Embryonic facial prominence (tissue), 1 donor: ENCODE measurements at regions not wholly inside any gene's neighbourhood (a gene's known extent, or its start where the extent isn't known, plus 50 kb on each side); places are given as distances from the start of the nearest gene placed in this dataset.
"Not testable (repeated sequence)": the region's sequence is repeated elsewhere in the genome, so short reads cannot be mapped to it uniquely, and the experiment has no call there.

ENCODE experiments used
- DNase-seq: peaks from one replicate; pipeline ENCODE4 v3.0.0-alpha.2; 2016; ENCODE audit errors: extremely low spot score

- DNase-seq, result no peak
Measured at GRCh38 chr4:62543002-62543401, 1342.9 kb downstream of the ADGRL3 start.

DNA sequence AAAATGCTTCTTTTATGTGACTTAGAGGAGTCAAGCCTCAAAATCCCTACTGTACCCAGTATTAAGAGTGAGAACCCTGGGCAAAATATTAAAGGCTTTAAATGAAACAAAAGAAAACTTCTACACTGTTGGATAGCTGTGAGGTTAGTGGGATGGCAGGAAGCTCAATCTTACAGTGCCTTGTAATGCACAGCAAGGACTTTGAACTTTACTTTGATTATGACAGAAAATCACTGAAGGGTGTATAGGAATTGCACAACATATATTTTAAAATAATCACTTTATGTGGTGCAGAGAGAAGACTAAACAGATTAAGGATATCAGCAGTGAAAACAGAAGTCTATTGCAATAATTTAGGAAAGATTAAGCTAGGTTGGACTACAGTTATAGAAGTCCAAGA, 1333.4 kb downstream of the ADGRL3 start:
- DNase-seq, result no peak

DNA sequence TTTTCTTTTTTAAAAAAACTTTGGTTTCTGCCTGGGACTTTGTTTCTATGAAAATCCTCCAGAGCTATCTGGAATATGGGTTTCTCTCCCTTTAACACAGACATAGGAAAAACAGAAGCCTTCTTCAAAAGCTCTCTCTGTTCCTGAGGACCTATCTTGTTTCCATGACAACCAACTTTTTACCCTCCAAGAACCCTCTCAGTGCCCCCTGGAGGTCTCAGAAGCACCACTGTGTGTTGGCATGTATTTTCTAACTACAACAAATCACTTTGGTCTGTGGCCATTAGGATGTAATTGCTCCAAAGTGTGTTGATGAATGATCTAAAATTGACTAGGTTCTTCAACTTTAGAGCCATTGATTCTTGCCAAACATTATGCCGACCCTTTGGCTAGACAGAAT, 1331.6 kb downstream of the ADGRL3 start:
- no peak for DNase-seq

GRCh38 chr4:62531264-62531663, 1331.1 kb downstream of the ADGRL3 start:
- DNase-seq, result no peak

DNA sequence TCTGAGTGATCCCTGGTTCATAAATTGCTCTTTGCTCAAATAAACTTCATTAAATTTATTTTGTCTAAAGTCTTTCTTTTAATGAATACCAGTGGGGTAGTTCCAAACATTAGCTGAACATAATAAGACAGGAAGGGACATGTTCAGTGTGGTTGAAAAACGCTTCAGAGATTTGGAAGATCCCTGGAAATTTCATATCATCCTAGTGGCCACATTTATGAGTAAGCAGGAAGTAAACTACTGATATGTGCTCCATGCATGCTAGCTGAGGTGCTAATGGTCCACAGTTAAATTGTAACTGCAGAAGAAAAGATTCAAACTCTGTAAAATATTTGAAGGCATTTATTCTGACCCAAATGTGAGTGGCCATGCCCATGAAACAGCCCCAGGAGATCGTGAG, 1328.7 kb downstream of the ADGRL3 start:
- DNase-seq, result no peak

- DNase-seq, result no peak
Measured at GRCh38 chr4:62526671-62527070, 1326.5 kb downstream of the ADGRL3 start.

DNA sequence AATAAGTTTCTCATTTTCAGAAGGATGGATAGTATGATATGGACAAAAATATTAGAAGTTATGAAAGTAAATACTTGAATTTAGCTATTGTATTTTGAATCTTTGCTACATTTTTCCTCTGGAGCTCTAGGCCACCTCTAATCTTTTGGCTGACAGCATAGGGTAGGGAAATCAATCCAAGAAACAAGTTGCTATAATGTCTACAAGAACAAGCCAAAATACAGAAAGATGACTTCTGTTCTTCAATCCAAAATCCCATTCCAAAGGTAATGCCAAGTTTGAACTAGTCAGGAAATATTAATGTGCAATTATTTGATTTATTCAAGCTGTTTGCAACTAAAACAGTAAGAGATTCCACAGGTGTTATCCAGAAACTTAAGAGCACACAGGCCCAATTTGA, 1323.1 kb downstream of the ADGRL3 start:
- no peak for DNase-seq

- DNase-seq, result no peak
Measured at GRCh38 chr4:62522273-62522672, 1322.1 kb downstream of the ADGRL3 start.

DNA sequence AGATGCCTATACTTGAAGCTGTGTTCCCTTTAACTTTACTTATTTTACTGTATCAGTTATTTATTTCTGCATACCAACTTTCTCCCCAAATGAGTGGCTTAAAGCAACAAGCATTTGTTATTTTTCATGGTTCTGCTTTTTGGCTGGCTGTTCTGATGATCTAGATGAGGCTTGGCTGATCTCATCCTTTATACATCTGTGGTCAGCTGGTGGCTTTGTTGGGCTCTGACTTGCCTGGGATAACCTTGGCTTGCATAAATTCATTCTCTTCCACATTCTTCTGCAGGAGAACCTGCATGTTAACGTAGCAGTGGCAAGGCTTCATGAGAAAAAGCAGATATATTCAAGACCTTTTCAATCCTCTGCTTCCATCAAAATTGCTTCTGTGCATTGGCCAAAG, 1317.6 kb downstream of the ADGRL3 start:
- DNase-seq, result no peak

DNA sequence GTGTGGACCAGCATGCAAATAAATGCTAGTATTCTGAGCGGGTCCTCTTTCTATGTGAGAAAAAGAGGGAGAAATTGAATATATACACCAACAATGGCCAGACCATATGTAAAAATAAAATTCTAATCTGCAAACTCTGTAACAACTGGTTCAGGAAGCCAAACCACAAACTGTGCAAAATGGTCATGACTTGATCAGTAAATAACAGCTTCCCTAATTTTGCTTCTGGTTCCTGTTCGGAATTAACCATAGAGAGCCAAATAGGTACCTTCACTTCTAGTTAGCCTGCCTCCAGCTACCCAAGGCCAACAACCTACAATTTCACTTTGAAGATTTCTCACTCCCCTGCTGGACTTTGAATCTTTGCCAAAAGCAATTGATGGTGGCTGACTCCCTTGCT, 1313.2 kb downstream of the ADGRL3 start:
- DNase-seq, result no peak

DNA sequence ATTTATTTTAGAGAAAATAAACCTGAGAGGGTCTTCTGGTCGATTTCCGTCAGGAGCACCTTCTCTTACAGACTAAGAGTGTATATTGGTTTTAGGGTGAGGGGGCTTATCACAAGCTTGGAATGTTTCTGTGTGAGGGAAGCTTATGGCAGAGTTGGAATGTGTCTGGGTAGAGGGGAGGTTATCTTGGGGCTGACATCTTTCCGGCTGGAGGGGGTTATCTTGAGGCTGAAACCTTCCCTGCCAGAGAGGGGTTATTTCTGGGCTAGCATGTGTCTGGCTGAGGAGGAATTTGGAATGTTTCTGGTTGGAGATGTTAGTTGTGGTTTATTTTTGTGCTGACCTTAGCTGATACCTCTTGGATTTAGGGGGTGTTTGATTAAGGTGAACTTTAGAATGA, 1312.1 kb downstream of the ADGRL3 start:
- no peak for DNase-seq

GRCh38 chr4:62510228-62510627, 1310.1 kb downstream of the ADGRL3 start:
- DNase-seq, result no peak

GRCh38 chr4:62500296-62500695, 1300.2 kb downstream of the ADGRL3 start:
- DNase-seq, result no peak

DNA sequence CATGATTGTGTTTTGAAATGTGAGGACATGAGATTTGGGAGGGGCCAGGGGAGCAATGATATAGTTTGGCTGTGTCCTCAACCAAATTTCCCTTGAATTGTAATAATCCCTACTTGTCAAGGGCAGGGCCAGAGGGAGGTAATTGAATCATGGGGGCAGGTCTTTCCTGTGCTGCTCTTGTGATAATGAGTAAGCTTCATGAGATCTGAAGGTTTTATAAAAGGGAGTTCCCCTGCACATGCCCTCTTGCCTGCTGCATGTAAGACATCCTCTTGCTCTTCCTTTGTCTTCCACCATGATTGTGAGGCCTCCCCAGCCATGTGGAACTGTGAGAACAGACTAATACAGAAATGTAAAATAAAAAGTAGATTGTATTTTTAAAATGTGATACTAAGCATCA, 1294.9 kb downstream of the ADGRL3 start:
- DNase-seq, result no peak

DNA sequence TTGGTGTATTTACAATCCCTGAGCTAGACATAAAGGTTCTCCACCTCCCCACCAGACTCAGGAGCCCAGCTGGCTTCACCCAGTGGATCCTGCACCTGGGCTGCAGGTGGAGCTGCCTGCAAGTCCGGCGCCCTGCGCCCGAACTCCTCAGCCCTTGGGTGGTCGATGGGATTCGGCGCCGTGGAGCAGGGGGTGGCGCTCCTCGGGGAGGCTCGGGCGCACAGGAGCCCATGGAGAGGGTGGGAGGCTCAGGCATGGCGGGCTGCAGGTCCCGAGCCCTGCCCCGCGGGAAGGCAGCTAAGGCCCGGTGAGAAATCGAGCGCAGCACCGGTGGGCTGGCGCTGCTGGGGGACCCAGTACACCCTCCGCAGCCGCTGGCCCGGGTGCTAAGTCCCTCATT, 1291.6 kb downstream of the ADGRL3 start:
- DNase-seq, result not testable (repeated sequence)

GRCh38 chr4:62490635-62491034, 1290.5 kb downstream of the ADGRL3 start:
- DNase-seq, result no peak

DNA sequence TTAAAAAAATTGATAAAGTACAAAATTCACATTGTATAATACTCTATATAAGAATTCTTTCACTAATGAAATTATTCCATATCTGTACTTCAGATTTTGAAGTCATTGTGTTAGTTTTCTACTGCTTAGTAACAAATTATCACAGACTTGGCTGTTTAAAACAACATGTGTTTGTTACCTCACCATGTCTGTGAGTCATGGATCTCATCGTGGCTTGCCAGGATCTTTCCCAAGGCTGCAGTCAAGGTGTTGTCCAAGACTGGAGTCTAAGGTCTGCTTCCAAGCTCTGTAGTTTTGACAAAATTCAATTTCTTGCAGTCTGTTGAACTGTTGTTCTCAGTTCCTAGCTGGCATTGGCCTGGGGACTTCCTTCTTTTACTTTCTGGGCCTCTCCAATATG, 1286.9 kb downstream of the ADGRL3 start:
- no peak for DNase-seq

- DNase-seq, result no peak
Measured at GRCh38 chr4:62484357-62484756, 1284.2 kb downstream of the ADGRL3 start.

- no peak for DNase-seq
Measured at GRCh38 chr4:62482355-62482754, 1282.2 kb downstream of the ADGRL3 start.

GRCh38 chr4:62475596-62475995, 1275.5 kb downstream of the ADGRL3 start:
- DNase-seq, result no peak

DNA sequence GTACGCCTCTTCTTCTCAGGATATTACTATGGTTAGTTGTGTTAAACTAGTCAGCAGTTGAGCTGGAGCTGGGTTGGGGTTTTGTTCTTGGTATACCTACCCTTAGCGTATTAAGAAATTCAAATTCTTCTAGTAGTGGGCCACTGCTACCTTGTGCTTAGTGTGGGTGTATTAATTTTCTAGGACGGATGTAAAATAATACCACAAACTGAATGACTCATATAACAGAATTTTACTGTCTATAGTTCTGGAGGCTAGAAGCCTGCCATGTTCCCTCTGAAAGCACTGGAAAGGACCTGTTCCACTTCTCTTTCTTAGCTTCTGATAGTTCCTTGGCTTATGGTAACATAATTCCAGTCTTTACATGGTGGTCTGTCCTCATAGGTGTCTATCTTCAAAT, 1274.7 kb downstream of the ADGRL3 start:
- no peak for DNase-seq

GRCh38 chr4:62471021-62471420, 1270.9 kb downstream of the ADGRL3 start:
- no peak for DNase-seq

- DNase-seq, result no peak
Measured at GRCh38 chr4:62470421-62470983, 1270.4 kb downstream of the ADGRL3 start.

GRCh38 chr4:62470020-62470419, 1269.9 kb downstream of the ADGRL3 start:
- DNase-seq, result no peak

DNA sequence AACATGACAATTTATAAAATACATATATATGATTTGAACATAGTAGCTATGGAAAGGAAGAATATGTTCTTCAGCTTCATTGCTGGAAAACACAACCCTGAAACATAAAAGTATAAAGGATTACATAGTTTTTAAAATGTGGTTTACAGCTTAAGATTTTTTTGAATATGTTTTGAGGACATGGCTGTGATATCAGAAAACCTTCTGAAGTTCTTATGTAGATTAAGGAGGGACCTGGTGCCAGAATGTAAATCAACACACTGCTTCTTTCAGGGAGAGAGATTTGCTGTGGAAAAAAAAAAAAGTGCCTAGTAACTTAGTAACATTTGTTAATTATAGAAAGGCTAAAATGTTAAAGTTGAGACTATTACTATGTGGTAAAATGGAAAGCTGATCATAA, 1261.8 kb downstream of the ADGRL3 start:
- no peak for DNase-seq
